HL-60 (cell line): ENCODE measurements at regions not wholly inside any gene's neighbourhood (a gene's known extent, or its start where the extent isn't known, plus 50 kb on each side); places are given as distances from the start of the nearest gene placed in this dataset.

Experiments used
- GABPA ChIP-seq: IDR thresholded peaks from 2 replicates; pipeline ENCODE4 v1.6.1; 2012; ENCODE audit warnings: low read depth
- POLR2AphosphoS5 ChIP-seq: IDR thresholded peaks from 2 replicates; pipeline ENCODE4 v1.6.1; 2012; ENCODE audit warnings: low read depth
- TF ChIP-seq, protein P1 (sequence below): IDR thresholded peaks from one replicate; pipeline ENCODE4 v1.5.1; 2011; ENCODE audit warnings: low read length, control low read depth, inconsistent platforms; ENCODE audit not compliant: insufficient read depth
- TF ChIP-seq, protein P2 (sequence below): IDR thresholded peaks from 2 replicates; pipeline ENCODE4 v1.6.1; 2012; ENCODE audit warnings: low read depth; ENCODE audit not compliant: insufficient replicate concordance

DNA sequence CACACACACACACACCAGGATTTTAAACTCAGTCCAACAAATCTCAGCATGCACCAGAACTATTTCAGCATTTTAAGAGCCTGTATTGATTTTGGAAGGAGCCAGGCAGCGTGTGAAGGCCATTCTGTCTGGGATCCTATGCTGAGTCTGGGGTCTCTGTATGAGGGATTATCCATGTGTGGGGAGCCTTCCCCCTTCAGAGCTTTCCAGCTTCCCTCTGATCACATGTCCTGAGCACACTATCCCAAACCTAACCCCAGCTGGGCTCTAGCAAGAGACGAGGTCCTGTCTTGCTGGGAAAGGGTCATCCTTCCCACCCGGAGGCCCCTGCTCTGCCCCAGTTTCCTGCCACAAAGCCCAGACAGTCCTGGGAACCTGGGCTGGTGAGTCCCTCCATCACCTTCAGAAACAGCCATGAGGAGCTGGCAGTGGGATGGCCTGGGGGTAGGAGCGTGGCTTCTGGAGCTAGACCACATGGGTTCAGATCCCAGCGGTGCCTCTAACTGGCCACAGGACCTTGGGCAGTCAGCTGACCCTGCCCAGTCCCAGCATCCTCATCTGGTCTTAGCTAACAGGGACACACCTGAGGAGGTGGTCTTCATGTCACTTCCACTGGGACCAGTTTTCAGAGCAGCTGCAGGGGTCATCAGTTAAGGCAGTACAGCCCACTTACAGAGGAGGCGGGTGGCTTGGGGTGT, 79.6 kb upstream of the RET start:
- TF ChIP-seq, protein P1, sequence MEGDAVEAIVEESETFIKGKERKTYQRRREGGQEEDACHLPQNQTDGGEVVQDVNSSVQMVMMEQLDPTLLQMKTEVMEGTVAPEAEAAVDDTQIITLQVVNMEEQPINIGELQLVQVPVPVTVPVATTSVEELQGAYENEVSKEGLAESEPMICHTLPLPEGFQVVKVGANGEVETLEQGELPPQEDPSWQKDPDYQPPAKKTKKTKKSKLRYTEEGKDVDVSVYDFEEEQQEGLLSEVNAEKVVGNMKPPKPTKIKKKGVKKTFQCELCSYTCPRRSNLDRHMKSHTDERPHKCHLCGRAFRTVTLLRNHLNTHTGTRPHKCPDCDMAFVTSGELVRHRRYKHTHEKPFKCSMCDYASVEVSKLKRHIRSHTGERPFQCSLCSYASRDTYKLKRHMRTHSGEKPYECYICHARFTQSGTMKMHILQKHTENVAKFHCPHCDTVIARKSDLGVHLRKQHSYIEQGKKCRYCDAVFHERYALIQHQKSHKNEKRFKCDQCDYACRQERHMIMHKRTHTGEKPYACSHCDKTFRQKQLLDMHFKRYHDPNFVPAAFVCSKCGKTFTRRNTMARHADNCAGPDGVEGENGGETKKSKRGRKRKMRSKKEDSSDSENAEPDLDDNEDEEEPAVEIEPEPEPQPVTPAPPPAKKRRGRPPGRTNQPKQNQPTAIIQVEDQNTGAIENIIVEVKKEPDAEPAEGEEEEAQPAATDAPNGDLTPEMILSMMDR, result no peak
- no peak for TF ChIP-seq POLR2AphosphoS5
- TF ChIP-seq, protein P2, sequence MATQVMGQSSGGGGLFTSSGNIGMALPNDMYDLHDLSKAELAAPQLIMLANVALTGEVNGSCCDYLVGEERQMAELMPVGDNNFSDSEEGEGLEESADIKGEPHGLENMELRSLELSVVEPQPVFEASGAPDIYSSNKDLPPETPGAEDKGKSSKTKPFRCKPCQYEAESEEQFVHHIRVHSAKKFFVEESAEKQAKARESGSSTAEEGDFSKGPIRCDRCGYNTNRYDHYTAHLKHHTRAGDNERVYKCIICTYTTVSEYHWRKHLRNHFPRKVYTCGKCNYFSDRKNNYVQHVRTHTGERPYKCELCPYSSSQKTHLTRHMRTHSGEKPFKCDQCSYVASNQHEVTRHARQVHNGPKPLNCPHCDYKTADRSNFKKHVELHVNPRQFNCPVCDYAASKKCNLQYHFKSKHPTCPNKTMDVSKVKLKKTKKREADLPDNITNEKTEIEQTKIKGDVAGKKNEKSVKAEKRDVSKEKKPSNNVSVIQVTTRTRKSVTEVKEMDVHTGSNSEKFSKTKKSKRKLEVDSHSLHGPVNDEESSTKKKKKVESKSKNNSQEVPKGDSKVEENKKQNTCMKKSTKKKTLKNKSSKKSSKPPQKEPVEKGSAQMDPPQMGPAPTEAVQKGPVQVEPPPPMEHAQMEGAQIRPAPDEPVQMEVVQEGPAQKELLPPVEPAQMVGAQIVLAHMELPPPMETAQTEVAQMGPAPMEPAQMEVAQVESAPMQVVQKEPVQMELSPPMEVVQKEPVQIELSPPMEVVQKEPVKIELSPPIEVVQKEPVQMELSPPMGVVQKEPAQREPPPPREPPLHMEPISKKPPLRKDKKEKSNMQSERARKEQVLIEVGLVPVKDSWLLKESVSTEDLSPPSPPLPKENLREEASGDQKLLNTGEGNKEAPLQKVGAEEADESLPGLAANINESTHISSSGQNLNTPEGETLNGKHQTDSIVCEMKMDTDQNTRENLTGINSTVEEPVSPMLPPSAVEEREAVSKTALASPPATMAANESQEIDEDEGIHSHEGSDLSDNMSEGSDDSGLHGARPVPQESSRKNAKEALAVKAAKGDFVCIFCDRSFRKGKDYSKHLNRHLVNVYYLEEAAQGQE, result no peak
- no peak for TF ChIP-seq GABPA
